Liver (tissue), 8 donors: ENCODE measurements at regions not wholly inside any gene's neighbourhood (a gene's known extent, or its start where the extent isn't known, plus 50 kb on each side); places are given as distances from the start of the nearest gene placed in this dataset.

ENCODE experiments used
- DNase-seq: peaks from one replicate; pipeline ENCODE4 v3.0.0-alpha.2; 2017; ENCODE audit warnings: low spot score
- H3K27ac ChIP-seq, 2 donors: one replicate each; pipeline ENCODE4 v1.7.0; 2013; ENCODE audit warnings: inconsistent platforms in 2 of 2, low read length in 2 of 2, control low read depth in 1 of 2, low read depth in 1 of 2, mild to moderate bottlenecking in 1 of 2
- H3K27me3 ChIP-seq, 4 donors: one replicate each; pipeline versions ENCODE4 v1.6.1 to v1.7.0; 2013; ENCODE audit warnings: low read length in 3 of 4, inconsistent platforms in 1 of 4, mild to moderate bottlenecking in 1 of 4, moderate library complexity in 1 of 4; ENCODE audit not compliant: control insufficient read depth in 4 of 4, insufficient read depth in 4 of 4
- H3K36me3 ChIP-seq, 4 donors: one replicate each; pipeline versions ENCODE4 v1.6.1 to v1.7.0; 2013; ENCODE audit warnings: low read length in 3 of 4, mild to moderate bottlenecking in 3 of 4, low read depth in 1 of 4, moderate library complexity in 1 of 4; ENCODE audit not compliant: control insufficient read depth in 4 of 4, insufficient read depth in 3 of 4
- H3K4me1 ChIP-seq, 4 donors: one replicate each; pipeline versions ENCODE4 v1.6.1 to v1.7.0; 2013; ENCODE audit warnings: low read length in 3 of 4, mild to moderate bottlenecking in 3 of 4, moderate library complexity in 1 of 4; ENCODE audit not compliant: control insufficient read depth in 4 of 4, insufficient read depth in 4 of 4
- H3K4me3 ChIP-seq, 3 donors: one replicate each; pipeline versions ENCODE4 v1.6.1 to v1.7.0; 2013; ENCODE audit warnings: low read length in 3 of 3, control low read depth in 1 of 3, low read depth in 1 of 3, mild to moderate bottlenecking in 1 of 3
- H3K9ac ChIP-seq, 2 donors: one replicate each; pipeline ENCODE4 v1.7.0; 2013; ENCODE audit warnings: low read length in 2 of 2, mild to moderate bottlenecking in 2 of 2, moderate library complexity in 2 of 2, control low read depth in 1 of 2, low read depth in 1 of 2
- H3K9me3 ChIP-seq, 4 donors: one replicate each; pipeline versions ENCODE4 v1.6.1 to v1.7.0; 2013; ENCODE audit warnings: low read length in 3 of 4; ENCODE audit not compliant: control insufficient read depth in 4 of 4
- CTCF ChIP-seq: fragments of 150-350 bp; IDR thresholded peaks from 2 replicates; pipeline ENCODE4 v1.5.1; 2017; ENCODE audit warnings: improper control_type of control experiment, low read depth, low read length; ENCODE audit not compliant: missing input control
- EGR1 ChIP-seq, 2 donors: IDR thresholded peaks; 2 replicates each; pipeline ENCODE4 v1.6.1; 2016 to 2018; ENCODE audit warnings: antibody characterized with exemption in 2 of 2, low read depth in 2 of 2
- FOXA1 ChIP-seq: IDR thresholded peaks from 2 replicates; pipeline ENCODE4 v1.6.1; 2016; ENCODE audit warnings: antibody characterized with exemption
- FOXA2 ChIP-seq: IDR thresholded peaks from 2 replicates; pipeline ENCODE4 v1.6.1; 2016; ENCODE audit warnings: antibody characterized with exemption
- GABPA ChIP-seq, 2 donors: IDR thresholded peaks in 1 of 2; conservative IDR thresholded peaks in 1 of 2; 2 replicates each; pipeline ENCODE4 v1.6.1; 2016; ENCODE audit warnings: antibody characterized with exemption in 2 of 2, mild to moderate bottlenecking in 1 of 2, moderate library complexity in 1 of 2
- HNF4A ChIP-seq, 2 donors: conservative IDR thresholded peaks; 2 replicates each; pipeline ENCODE4 v1.6.1; 2016; ENCODE audit warnings: antibody characterized with exemption in 2 of 2, mild to moderate bottlenecking in 2 of 2
- HNF4G ChIP-seq: IDR thresholded peaks from 2 replicates; pipeline ENCODE4 v1.6.1; 2016; ENCODE audit warnings: antibody characterized with exemption
- JUND ChIP-seq, 2 donors: IDR thresholded peaks; 2 replicates each; pipeline ENCODE4 v1.6.1; 2016; ENCODE audit warnings: antibody characterized with exemption in 2 of 2
- MAX ChIP-seq: IDR thresholded peaks from 2 replicates; pipeline ENCODE4 v1.6.1; 2016; ENCODE audit warnings: antibody characterized with exemption
- RAD21 ChIP-seq, 2 donors: IDR thresholded peaks; 2 replicates each; pipeline ENCODE4 v1.6.1; 2016; ENCODE audit warnings: antibody characterized with exemption in 2 of 2, mild to moderate bottlenecking in 2 of 2
- REST ChIP-seq: IDR thresholded peaks from 2 replicates; pipeline ENCODE4 v1.6.1; 2016; ENCODE audit warnings: antibody characterized with exemption, mild to moderate bottlenecking
- RXRA ChIP-seq, 2 donors: IDR thresholded peaks; 2 replicates each; pipeline ENCODE4 v1.6.1; 2017 to 2018; ENCODE audit warnings: antibody characterized with exemption in 2 of 2, mild to moderate bottlenecking in 1 of 2
- SP1 ChIP-seq: IDR thresholded peaks from 2 replicates; pipeline ENCODE4 v1.6.1; 2018; ENCODE audit warnings: antibody characterized with exemption, mild to moderate bottlenecking
- TAF1 ChIP-seq: conservative IDR thresholded peaks from 2 replicates; pipeline ENCODE4 v1.6.1; 2016; ENCODE audit warnings: antibody characterized with exemption, mild to moderate bottlenecking
- YY1 ChIP-seq: IDR thresholded peaks from 2 replicates; pipeline ENCODE4 v1.6.1; 2016; ENCODE audit warnings: antibody characterized with exemption, mild to moderate bottlenecking
- ZBTB33 ChIP-seq: IDR thresholded peaks from 2 replicates; pipeline ENCODE4 v1.6.1; 2016; ENCODE audit warnings: antibody characterized with exemption
- WGBS: extraction: QIAGEN DNeasy Blood & Tissue Kit; methylation state at CpG from one replicate; pipeline ENCODE4 v1.1.7; 2013; 5-methylcytosine and 5-hydroxymethylcytosine counted together
- donor health status: healthy.
- donor health status: healthy.
- donor health status: healthy.
- donor health status: healthy.
- donor health status: healthy.

GRCh38 chr6:132973514-132973993, 159.2 kb downstream of the RPS12 start:
- H3K9ac ChIP-seq: no peak overlapping the region

More at GRCh38 chr6:132973514-132973993, 159.2 kb downstream of the RPS12 start:
- no peak for DNase-seq
- Histone ChIP-seq H3K9me3 (no peaks in the 10 kb centered on the region), H3K4me1 (no peaks in the 10 kb centered on the region), H3K36me3 (no peaks in the 10 kb centered on the region), H3K27ac (no peak overlapping the region), H3K27me3 (peaks cover 0 to 2% (median 0%) of the 10 kb centered on the region in 4 donors), H3K4me3 (no peak overlapping the region)
- TF ChIP-seq RAD21 (IDR thresholded peaks at IDR 0.05): no peak
- TF ChIP-seq TAF1: no peak
- no peak for TF ChIP-seq SP1
- TF ChIP-seq GABPA (IDR thresholded peaks at IDR 0.05 in 1 of 2, conservative IDR thresholded peaks at IDR 0.05 in 1 of 2): no peak
- TF ChIP-seq REST: no peak
- no peak for TF ChIP-seq MAX
- TF ChIP-seq HNF4G: no peak
- TF ChIP-seq FOXA2: no peak
- no peak for TF ChIP-seq JUND (IDR thresholded peaks at IDR 0.05)
- TF ChIP-seq ZBTB33: no peak
- TF ChIP-seq CTCF: no peak
- no peak for TF ChIP-seq YY1
- TF ChIP-seq EGR1 (IDR thresholded peaks at IDR 0.05; ENCODE audit: low read depth in 2 of 2): no peak
- TF ChIP-seq FOXA1: no peak
- no peak for TF ChIP-seq HNF4A (conservative IDR thresholded peaks at IDR 0.05)
- TF ChIP-seq RXRA (IDR thresholded peaks at IDR 0.05): no peak
- WGBS: 60% methylated on average over 3 of the region's 3 CpGs
